ENCODE measurements at regions not wholly inside any gene's neighbourhood (a gene's known extent, or its start where the extent isn't known, plus 50 kb on each side); places are given as distances from the start of the nearest gene placed in this dataset.

- TF ChIP-seq, protein P1, sequence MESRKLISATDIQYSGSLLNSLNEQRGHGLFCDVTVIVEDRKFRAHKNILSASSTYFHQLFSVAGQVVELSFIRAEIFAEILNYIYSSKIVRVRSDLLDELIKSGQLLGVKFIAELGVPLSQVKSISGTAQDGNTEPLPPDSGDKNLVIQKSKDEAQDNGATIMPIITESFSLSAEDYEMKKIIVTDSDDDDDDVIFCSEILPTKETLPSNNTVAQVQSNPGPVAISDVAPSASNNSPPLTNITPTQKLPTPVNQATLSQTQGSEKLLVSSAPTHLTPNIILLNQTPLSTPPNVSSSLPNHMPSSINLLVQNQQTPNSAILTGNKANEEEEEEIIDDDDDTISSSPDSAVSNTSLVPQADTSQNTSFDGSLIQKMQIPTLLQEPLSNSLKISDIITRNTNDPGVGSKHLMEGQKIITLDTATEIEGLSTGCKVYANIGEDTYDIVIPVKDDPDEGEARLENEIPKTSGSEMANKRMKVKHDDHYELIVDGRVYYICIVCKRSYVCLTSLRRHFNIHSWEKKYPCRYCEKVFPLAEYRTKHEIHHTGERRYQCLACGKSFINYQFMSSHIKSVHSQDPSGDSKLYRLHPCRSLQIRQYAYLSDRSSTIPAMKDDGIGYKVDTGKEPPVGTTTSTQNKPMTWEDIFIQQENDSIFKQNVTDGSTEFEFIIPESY (IDR thresholded peaks at IDR 0.05), result no peak
- TF ChIP-seq, protein P2, sequence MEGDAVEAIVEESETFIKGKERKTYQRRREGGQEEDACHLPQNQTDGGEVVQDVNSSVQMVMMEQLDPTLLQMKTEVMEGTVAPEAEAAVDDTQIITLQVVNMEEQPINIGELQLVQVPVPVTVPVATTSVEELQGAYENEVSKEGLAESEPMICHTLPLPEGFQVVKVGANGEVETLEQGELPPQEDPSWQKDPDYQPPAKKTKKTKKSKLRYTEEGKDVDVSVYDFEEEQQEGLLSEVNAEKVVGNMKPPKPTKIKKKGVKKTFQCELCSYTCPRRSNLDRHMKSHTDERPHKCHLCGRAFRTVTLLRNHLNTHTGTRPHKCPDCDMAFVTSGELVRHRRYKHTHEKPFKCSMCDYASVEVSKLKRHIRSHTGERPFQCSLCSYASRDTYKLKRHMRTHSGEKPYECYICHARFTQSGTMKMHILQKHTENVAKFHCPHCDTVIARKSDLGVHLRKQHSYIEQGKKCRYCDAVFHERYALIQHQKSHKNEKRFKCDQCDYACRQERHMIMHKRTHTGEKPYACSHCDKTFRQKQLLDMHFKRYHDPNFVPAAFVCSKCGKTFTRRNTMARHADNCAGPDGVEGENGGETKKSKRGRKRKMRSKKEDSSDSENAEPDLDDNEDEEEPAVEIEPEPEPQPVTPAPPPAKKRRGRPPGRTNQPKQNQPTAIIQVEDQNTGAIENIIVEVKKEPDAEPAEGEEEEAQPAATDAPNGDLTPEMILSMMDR (IDR thresholded peaks at IDR 0.05; ENCODE audit: low read depth, low read length, missing input control), result no peak
- no peak for TF ChIP-seq SP1 (IDR thresholded peaks at IDR 0.05)
- no peak for TF ChIP-seq RAD21 (IDR thresholded peaks at IDR 0.05)
- TF ChIP-seq TAF1 (conservative IDR thresholded peaks at IDR 0.05), result no peak
- TF ChIP-seq YY1 (IDR thresholded peaks at IDR 0.05), result no peak
- TF ChIP-seq, protein P3, sequence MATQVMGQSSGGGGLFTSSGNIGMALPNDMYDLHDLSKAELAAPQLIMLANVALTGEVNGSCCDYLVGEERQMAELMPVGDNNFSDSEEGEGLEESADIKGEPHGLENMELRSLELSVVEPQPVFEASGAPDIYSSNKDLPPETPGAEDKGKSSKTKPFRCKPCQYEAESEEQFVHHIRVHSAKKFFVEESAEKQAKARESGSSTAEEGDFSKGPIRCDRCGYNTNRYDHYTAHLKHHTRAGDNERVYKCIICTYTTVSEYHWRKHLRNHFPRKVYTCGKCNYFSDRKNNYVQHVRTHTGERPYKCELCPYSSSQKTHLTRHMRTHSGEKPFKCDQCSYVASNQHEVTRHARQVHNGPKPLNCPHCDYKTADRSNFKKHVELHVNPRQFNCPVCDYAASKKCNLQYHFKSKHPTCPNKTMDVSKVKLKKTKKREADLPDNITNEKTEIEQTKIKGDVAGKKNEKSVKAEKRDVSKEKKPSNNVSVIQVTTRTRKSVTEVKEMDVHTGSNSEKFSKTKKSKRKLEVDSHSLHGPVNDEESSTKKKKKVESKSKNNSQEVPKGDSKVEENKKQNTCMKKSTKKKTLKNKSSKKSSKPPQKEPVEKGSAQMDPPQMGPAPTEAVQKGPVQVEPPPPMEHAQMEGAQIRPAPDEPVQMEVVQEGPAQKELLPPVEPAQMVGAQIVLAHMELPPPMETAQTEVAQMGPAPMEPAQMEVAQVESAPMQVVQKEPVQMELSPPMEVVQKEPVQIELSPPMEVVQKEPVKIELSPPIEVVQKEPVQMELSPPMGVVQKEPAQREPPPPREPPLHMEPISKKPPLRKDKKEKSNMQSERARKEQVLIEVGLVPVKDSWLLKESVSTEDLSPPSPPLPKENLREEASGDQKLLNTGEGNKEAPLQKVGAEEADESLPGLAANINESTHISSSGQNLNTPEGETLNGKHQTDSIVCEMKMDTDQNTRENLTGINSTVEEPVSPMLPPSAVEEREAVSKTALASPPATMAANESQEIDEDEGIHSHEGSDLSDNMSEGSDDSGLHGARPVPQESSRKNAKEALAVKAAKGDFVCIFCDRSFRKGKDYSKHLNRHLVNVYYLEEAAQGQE (IDR thresholded peaks at IDR 0.05), result no peak
- TF ChIP-seq RXRA (IDR thresholded peaks at IDR 0.05), result no peak
- TF ChIP-seq ATF3 (IDR thresholded peaks at IDR 0.05), result no peak
- TF ChIP-seq MAX (IDR thresholded peaks at IDR 0.05), result no peak
- no peak for TF ChIP-seq JUND (IDR thresholded peaks at IDR 0.05)
- no peak for TF ChIP-seq EGR1 (IDR thresholded peaks at IDR 0.05; ENCODE audit: low read depth in 2 of 2)
- no peak for TF ChIP-seq GABPA (IDR thresholded peaks at IDR 0.05 in 1 of 2, conservative IDR thresholded peaks at IDR 0.05 in 1 of 2)
These were observed 159.3 kb downstream of the SCG2 start for GRCh38 chr2:223442847-223443246.

All from liver (tissue), 3 donors.